Fibroblast of lung (primary cell): ENCODE measurements at regions not wholly inside any gene's neighbourhood (a gene's known extent, or its start where the extent isn't known, plus 50 kb on each side); places are given as distances from the start of the nearest gene placed in this dataset.

ENCODE experiments used
- DNase-seq, 2 donors: peaks; one replicate each; pipeline versions ENCODE4 v3.0.0 to v3.0.0-alpha.2; 2010; ENCODE audit warnings: low read depth in 2 of 2
- H2AFZ ChIP-seq: 2 replicates; pipeline ENCODE4 v1.5.1; 2012; ENCODE audit warnings: low read length, control low read depth, inconsistent platforms
- H3K27ac ChIP-seq: 2 replicates; pipeline ENCODE4 v1.5.1; 2011; ENCODE audit warnings: low read length, control low read depth; ENCODE audit not compliant: insufficient read depth
- H3K27me3 ChIP-seq: 2 replicates; pipeline ENCODE4 v1.5.1; 2011; ENCODE audit warnings: mild to moderate bottlenecking, low read length; ENCODE audit not compliant: control insufficient read depth, insufficient read depth
- H3K36me3 ChIP-seq: 2 replicates; pipeline ENCODE4 v1.5.1; 2011; ENCODE audit warnings: low read length; ENCODE audit not compliant: control insufficient read depth, insufficient read depth
- H3K4me1 ChIP-seq: 2 replicates; pipeline ENCODE4 v1.5.1; 2011; ENCODE audit warnings: low read length; ENCODE audit not compliant: control insufficient read depth, insufficient read depth; ENCODE audit errors: extremely low read depth
- H3K4me2 ChIP-seq: 2 replicates; pipeline ENCODE4 v1.5.1; 2011; ENCODE audit warnings: low read length, control low read depth; ENCODE audit not compliant: insufficient read depth; ENCODE audit errors: extremely low read depth
- H3K4me3 ChIP-seq, 4 experiments: fragments of 200-600 bp in 1 of 4; sonication (generic) in 1 of 4; replicated peaks in 1 of 4; 2 replicates each; pipeline ENCODE4 v1.5.1; 2011 to 2016; ENCODE audit warnings: low read length in 4 of 4, low read depth in 3 of 4, mild to moderate bottlenecking in 3 of 4, control low read depth in 2 of 4, inconsistent platforms in 1 of 4, mixed read lengths in 1 of 4; ENCODE audit not compliant: insufficient read depth in 1 of 4; ENCODE audit errors: control extremely low read depth in 1 of 4
- H3K79me2 ChIP-seq: 2 replicates; pipeline ENCODE4 v1.5.1; 2012; ENCODE audit warnings: mild to moderate bottlenecking, low read length, inconsistent platforms; ENCODE audit not compliant: control insufficient read depth, insufficient read depth
- H3K9ac ChIP-seq: 2 replicates; pipeline ENCODE4 v1.5.1; 2011; ENCODE audit warnings: mild to moderate bottlenecking, low read length, control low read depth; ENCODE audit not compliant: insufficient read depth
- H3K9me3 ChIP-seq: 2 replicates; pipeline ENCODE4 v1.5.1; 2012; ENCODE audit warnings: low read depth, low read length; ENCODE audit not compliant: control insufficient read depth, insufficient read depth
- H4K20me1 ChIP-seq: 2 replicates; pipeline ENCODE4 v1.5.1; 2011; ENCODE audit warnings: low read length; ENCODE audit not compliant: control insufficient read depth, insufficient read depth; ENCODE audit errors: extremely low read depth
- CTCF ChIP-seq, 2 donors: IDR thresholded peaks in 1 of 2; conservative IDR thresholded peaks in 1 of 2; 1 replicate in 1 of 2; 2 replicates in 1 of 2; pipeline ENCODE4 v1.5.1; 2011 to 2012; ENCODE audit warnings: low read length in 2 of 2, control low read depth in 1 of 2, inconsistent platforms in 1 of 2, low read depth in 1 of 2, mild to moderate bottlenecking in 1 of 2
- EZH2 ChIP-seq: IDR thresholded peaks from 2 replicates; pipeline ENCODE4 v1.5.1; 2012; ENCODE audit warnings: low read length, control low read depth, mild to moderate bottlenecking; ENCODE audit errors: missing control alignments

- Histone ChIP-seq H3K27ac (no peak overlapping the region), H3K79me2 (no peaks in the 10 kb centered on the region), H3K9me3 (no peaks in the 10 kb centered on the region), H3K4me2 (no peak overlapping the region), H3K27me3 (no peaks in the 10 kb centered on the region), H3K36me3 (no peaks in the 10 kb centered on the region), H4K20me1 (no peaks in the 10 kb centered on the region), H2AFZ (no peak overlapping the region), H3K4me1 (no peaks in the 10 kb centered on the region), H3K9ac (no peak overlapping the region), H3K4me3 (no peak overlapping the region)
- DNase-seq = no peak
- TF ChIP-seq CTCF (conservative IDR thresholded peaks at IDR 0.05 in 1 of 2, IDR thresholded peaks at IDR 0.05 in 1 of 2; ENCODE audit: low read depth in 1 of 2, low read length in 2 of 2) (no peak), EZH2 (no peak)
These were observed 214.2 kb downstream of the HAUS1 start for GRCh38 chr18:46318356-46318755.

- H3K27ac ChIP-seq = no peak overlapping the region
- peak in 1 of 2 donors; percentile 55 for DNase-seq
These were observed 215.6 kb downstream of the HAUS1 start for GRCh38 chr18:46319783-46320182.

GRCh38 chr18:46320297-46320696 is 216.1 kb downstream of the HAUS1 start:
- H3K4me1 ChIP-seq = no peaks in the 10 kb centered on the region
- TF ChIP-seq CTCF (conservative IDR thresholded peaks at IDR 0.05 in 1 of 2, IDR thresholded peaks at IDR 0.05 in 1 of 2; ENCODE audit: low read depth in 1 of 2, low read length in 2 of 2) = no peak
- TF ChIP-seq EZH2 = no peak
- no peaks in the 10 kb centered on the region for H3K27me3 ChIP-seq

More at GRCh38 chr18:46319783-46320182, 215.6 kb downstream of the HAUS1 start:
- no peaks in the 10 kb centered on the region for H3K79me2 ChIP-seq
- no peak overlapping the region for H2AFZ ChIP-seq
- H3K4me3 ChIP-seq = no peak overlapping the region
- TF ChIP-seq CTCF (conservative IDR thresholded peaks at IDR 0.05 in 1 of 2, IDR thresholded peaks at IDR 0.05 in 1 of 2; ENCODE audit: low read depth in 1 of 2, low read length in 2 of 2) (no peak), EZH2 (no peak)
- no peak overlapping the region for H3K4me2 ChIP-seq
- H4K20me1 ChIP-seq = no peaks in the 10 kb centered on the region
- H3K9ac ChIP-seq = no peak overlapping the region
- no peaks in the 10 kb centered on the region for H3K4me1 ChIP-seq
- H3K36me3 ChIP-seq = no peaks in the 10 kb centered on the region
- H3K27me3 ChIP-seq = no peaks in the 10 kb centered on the region
- no peaks in the 10 kb centered on the region for H3K9me3 ChIP-seq

More at GRCh38 chr18:46320297-46320696, 216.1 kb downstream of the HAUS1 start:
- Histone ChIP-seq H3K9me3 (no peaks in the 10 kb centered on the region), H4K20me1 (no peaks in the 10 kb centered on the region), H3K79me2 (no peaks in the 10 kb centered on the region), H3K27ac (no peak overlapping the region), H2AFZ (no peak overlapping the region), H3K36me3 (no peaks in the 10 kb centered on the region), H3K9ac (no peak overlapping the region), H3K4me3 (no peak overlapping the region), H3K4me2 (no peak overlapping the region)
- DNase-seq = no peak
